ENCODE measurements at regions not wholly inside any gene's neighbourhood (a gene's known extent, or its start where the extent isn't known, plus 50 kb on each side); places are given as distances from the start of the nearest gene placed in this dataset.

- TF ChIP-seq ZNF512 (CRISPR knock-in tag; IDR thresholded peaks at IDR 0.05; ENCODE audit: borderline replicate concordance): no peak
- peak; percentile 44; the same call in 1 of the 2 replicates for TF ChIP-seq TEAD1 (CRISPR knock-in tag; IDR thresholded peaks at IDR 0.05)
Observed at GRCh38 chr5:12330993-12331588, 426.8 kb upstream of the CTNND2 start (continued).

- ChIA-PET POLR2A (no interaction called here), CTCF (interaction anchor here (0.7 kb wide), 1 partner anchor 38 kb away, joined by 3 read pairs; no protein-coding TSS in a partner anchor)
- DNase-seq (ENCODE audit: low spot score): no peak
- peak overlapping the region; percentile 26; the same call in 1 of the 2 replicates for H3K4me3 Mint-ChIP-seq
- peak overlapping the region; percentile 98 for H3K27ac Mint-ChIP-seq
- ATAC-seq: peak; percentile 11; the same call in 1 of the 2 replicates
- TF ChIP-seq SMAD3 (CRISPR knock-in tag; IDR thresholded peaks at IDR 0.05; ENCODE audit: borderline replicate concordance) (no peak), CTCF (IDR thresholded peaks at IDR 0.05) (no peak), GRHL2 (CRISPR knock-in tag; IDR thresholded peaks at IDR 0.05; ENCODE audit: insufficient replicate concordance, severe bottlenecking) (no peak), ZNF416 (CRISPR knock-in tag; IDR thresholded peaks at IDR 0.05) (no peak), E2F1 (CRISPR knock-in tag; IDR thresholded peaks at IDR 0.05) (no peak), ZNF512 (CRISPR knock-in tag; IDR thresholded peaks at IDR 0.05; ENCODE audit: borderline replicate concordance) (no peak), PRDM15 (CRISPR knock-in tag; IDR thresholded peaks at IDR 0.05) (no peak), FOXP4 (CRISPR knock-in tag; IDR thresholded peaks at IDR 0.05) (no peak), ZNF121 (CRISPR knock-in tag; IDR thresholded peaks at IDR 0.05) (no peak), ETV6 (CRISPR knock-in tag; IDR thresholded peaks at IDR 0.05) (no peak), RELA (CRISPR knock-in tag; IDR thresholded peaks at IDR 0.05; ENCODE audit: borderline replicate concordance) (no peak), HMGA2 (CRISPR knock-in tag; IDR thresholded peaks at IDR 0.05) (no peak), NR1H2 (CRISPR knock-in tag; IDR thresholded peaks at IDR 0.05) (no peak)
- peaks cover 28% of the 10 kb centered on the region for H3K36me3 Mint-ChIP-seq
- H3K27me3 Mint-ChIP-seq (ENCODE audit: low read depth): no peaks in the 10 kb centered on the region; the same call in 1 of the 2 replicates
- peaks cover 24% of the 10 kb centered on the region for H3K9me3 Mint-ChIP-seq
- H3K4me1 Mint-ChIP-seq: peaks cover 74% of the 10 kb centered on the region
Observed at GRCh38 chr5:12330381-12330780, 426.1 kb upstream of the CTNND2 start.

All from WTC11 (cell line).